MM.1S (cell line): ENCODE measurements at regions not wholly inside any gene's neighbourhood (a gene's known extent, or its start where the extent isn't known, plus 50 kb on each side); places are given as distances from the start of the nearest gene placed in this dataset.

Experiments
- DNase-seq: peaks from one replicate; pipeline ENCODE4 v3.0.0-alpha.2; 2015
- H2AFZ ChIP-seq: fragments of 300-600 bp; sonication (generic); 2 replicates; pipeline ENCODE4 v1.6.0; 2016; ENCODE audit warnings: antibody characterized with exemption, low read length
- H3F3A ChIP-seq: fragments of 300-600 bp; sonication (generic); 2 replicates; pipeline ENCODE4 v1.6.1; 2016; ENCODE audit warnings: mild to moderate bottlenecking, antibody characterized with exemption, low read length, moderate library complexity, mixed read lengths; ENCODE audit not compliant: insufficient read depth
- H3K27ac ChIP-seq: fragments of 300-600 bp; sonication (generic); 2 replicates; pipeline ENCODE4 v1.5.1; 2016; ENCODE audit warnings: mild to moderate bottlenecking, low read length
- H3K27me3 ChIP-seq: fragments of 300-600 bp; sonication (generic); replicated peaks from 2 replicates; pipeline ENCODE4 v1.6.0; 2016; ENCODE audit warnings: low read length; ENCODE audit not compliant: insufficient read depth
- H3K36me3 ChIP-seq: fragments of 300-600 bp; sonication (generic); replicated peaks from 2 replicates; pipeline ENCODE4 v1.6.1; 2016; ENCODE audit warnings: mild to moderate bottlenecking, low read length, mixed read lengths; ENCODE audit not compliant: insufficient read depth
- H3K4me1 ChIP-seq: fragments of 300-600 bp; sonication (generic); 2 replicates; pipeline ENCODE4 v1.6.1; 2016; ENCODE audit warnings: low read length, mixed read lengths
- H3K4me2 ChIP-seq: fragments of 300-600 bp; sonication (generic); 2 replicates; pipeline ENCODE4 v1.6.0; 2016; ENCODE audit warnings: low read depth, low read length
- H3K4me3 ChIP-seq: fragments of 300-600 bp; sonication (generic); 2 replicates; pipeline ENCODE4 v1.5.1; 2016; ENCODE audit warnings: low read length, mixed read lengths
- H3K79me2 ChIP-seq: fragments of 300-600 bp; sonication (generic); 2 replicates; pipeline ENCODE4 v1.6.1; 2016; ENCODE audit warnings: mixed run types, low read length, mixed read lengths
- H3K9ac ChIP-seq: fragments of 300-600 bp; sonication (generic); 2 replicates; pipeline ENCODE4 v1.6.1; 2016; ENCODE audit warnings: low read length, mixed read lengths
- H3K9me2 ChIP-seq: fragments of 300-600 bp; sonication (generic); replicated peaks from 2 replicates; pipeline ENCODE4 v1.6.1; 2016; ENCODE audit warnings: mild to moderate bottlenecking, low read length, mixed read lengths; ENCODE audit not compliant: insufficient read depth
- H3K9me3 ChIP-seq: fragments of 300-600 bp; sonication (generic); replicated peaks from 2 replicates; pipeline ENCODE4 v1.6.1; 2016; ENCODE audit warnings: mild to moderate bottlenecking, low read length, mixed read lengths; ENCODE audit not compliant: insufficient read depth
- H4K20me1 ChIP-seq: fragments of 300-600 bp; sonication (generic); 2 replicates; pipeline ENCODE4 v1.6.1; 2016; ENCODE audit warnings: mild to moderate bottlenecking, low read length, moderate library complexity, mixed read lengths; ENCODE audit not compliant: insufficient read depth
- CTCF ChIP-seq: fragments of 300-600 bp; sonication (generic); IDR thresholded peaks from 2 replicates; pipeline ENCODE4 v1.5.1; 2016; ENCODE audit warnings: antibody characterized with exemption, low read length, mixed read lengths
- EZH2 ChIP-seq: fragments of 300-600 bp; sonication (generic); optimal IDR thresholded peaks from 2 replicates; pipeline ENCODE3; 2017; ENCODE audit warnings: low read depth, mild to moderate bottlenecking, antibody characterized with exemption, low read length, mixed read lengths
- EZH2phosphoT487 ChIP-seq: fragments of 300-600 bp; sonication (generic); IDR thresholded peaks from 2 replicates; pipeline ENCODE4 v1.6.1; 2018; ENCODE audit warnings: antibody characterized with exemption, low read length

GRCh38 chr2:189268763-189269162 is 89.2 kb upstream of the COL5A2 start:
- Histone ChIP-seq H3K9me2 (no peaks in the 10 kb centered on the region), H3K27ac (no peak overlapping the region), H3K9me3 (no peaks in the 10 kb centered on the region), H3K36me3 (no peaks in the 10 kb centered on the region), H3K27me3 (no peaks in the 10 kb centered on the region), H3K4me1 (no peaks in the 10 kb centered on the region), H3K4me2 (no peak overlapping the region), H2AFZ (no peak overlapping the region), H3K79me2 (no peaks in the 10 kb centered on the region), H3K9ac (no peak overlapping the region), H4K20me1 (no peaks in the 10 kb centered on the region), H3K4me3 (no peak overlapping the region), H3F3A (no peaks in the 10 kb centered on the region)
- TF ChIP-seq CTCF (no peak), EZH2phosphoT487 (no peak), EZH2 (no peak)
- no peak for DNase-seq

GRCh38 chr2:189273734-189274133 is 94.2 kb upstream of the COL5A2 start:
- Histone ChIP-seq H3K9ac (no peak overlapping the region), H3K4me1 (no peaks in the 10 kb centered on the region), H3K9me2 (no peaks in the 10 kb centered on the region), H3K9me3 (no peaks in the 10 kb centered on the region), H2AFZ (no peak overlapping the region), H3F3A (no peaks in the 10 kb centered on the region), H3K27me3 (no peaks in the 10 kb centered on the region), H4K20me1 (no peaks in the 10 kb centered on the region), H3K36me3 (no peaks in the 10 kb centered on the region), H3K27ac (no peak overlapping the region), H3K4me3 (no peak overlapping the region), H3K4me2 (no peak overlapping the region), H3K79me2 (no peaks in the 10 kb centered on the region)
- DNase-seq = no peak
- TF ChIP-seq EZH2phosphoT487 (no peak), EZH2 (no peak), CTCF (no peak)

- no peak for DNase-seq
- Histone ChIP-seq H3F3A (no peaks in the 10 kb centered on the region), H3K27ac (no peak overlapping the region), H3K9me3 (no peaks in the 10 kb centered on the region), H3K9ac (no peak overlapping the region), H3K4me2 (no peak overlapping the region), H3K4me3 (no peak overlapping the region), H3K79me2 (no peaks in the 10 kb centered on the region), H3K36me3 (no peaks in the 10 kb centered on the region), H4K20me1 (no peaks in the 10 kb centered on the region), H3K4me1 (no peaks in the 10 kb centered on the region), H2AFZ (no peak overlapping the region), H3K27me3 (no peaks in the 10 kb centered on the region), H3K9me2 (no peaks in the 10 kb centered on the region)
- no peak for TF ChIP-seq EZH2phosphoT487
- TF ChIP-seq EZH2 = no peak
- TF ChIP-seq CTCF = no peak
Observed at GRCh38 chr2:189274361-189274760, 94.8 kb upstream of the COL5A2 start.
